ENCODE measurements at regions not wholly inside any gene's neighbourhood (a gene's known extent, or its start where the extent isn't known, plus 50 kb on each side); places are given as distances from the start of the nearest gene placed in this dataset.
"Not testable (repeated sequence)": the region's sequence is repeated elsewhere in the genome, so short reads cannot be mapped to it uniquely, and the experiment has no call there.

DNA sequence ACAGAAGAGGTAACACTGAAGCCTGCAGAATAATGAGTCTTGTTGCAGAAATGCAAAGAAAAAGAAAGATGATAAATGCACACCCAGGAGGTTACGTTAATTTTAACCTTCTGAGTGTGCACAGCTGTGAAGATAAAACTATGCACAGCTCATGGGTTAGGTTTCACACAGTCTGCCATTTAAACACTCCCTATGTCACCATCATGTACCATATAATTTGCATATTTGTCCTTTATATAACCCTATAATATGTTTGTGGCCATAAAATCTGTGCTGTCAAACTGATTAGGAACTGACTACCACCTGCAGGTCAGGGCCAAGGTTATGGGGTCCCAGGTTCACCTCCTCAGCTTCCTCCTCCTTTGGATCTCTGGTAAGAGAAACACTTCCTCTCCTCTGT is 205.5 kb downstream of the RPIA start:
- intact Hi-C loops (cut with DNase I), result no loop called here
- no peak for DNase-seq (ENCODE audit: low spot score)

- no peak for DNase-seq (ENCODE audit: low spot score)
These were observed 206.2 kb downstream of the RPIA start for GRCh38 chr2:88897715-88898114.

GRCh38 chr2:88903749-88904353 is 212.4 kb downstream of the RPIA start:
- no peak for DNase-seq (ENCODE audit: low spot score)
- intact Hi-C loops (cut with DNase I), result no loop called here

More at GRCh38 chr2:88897715-88898114, 206.2 kb downstream of the RPIA start:
- intact Hi-C loops (cut with DNase I), result no loop called here

DNA sequence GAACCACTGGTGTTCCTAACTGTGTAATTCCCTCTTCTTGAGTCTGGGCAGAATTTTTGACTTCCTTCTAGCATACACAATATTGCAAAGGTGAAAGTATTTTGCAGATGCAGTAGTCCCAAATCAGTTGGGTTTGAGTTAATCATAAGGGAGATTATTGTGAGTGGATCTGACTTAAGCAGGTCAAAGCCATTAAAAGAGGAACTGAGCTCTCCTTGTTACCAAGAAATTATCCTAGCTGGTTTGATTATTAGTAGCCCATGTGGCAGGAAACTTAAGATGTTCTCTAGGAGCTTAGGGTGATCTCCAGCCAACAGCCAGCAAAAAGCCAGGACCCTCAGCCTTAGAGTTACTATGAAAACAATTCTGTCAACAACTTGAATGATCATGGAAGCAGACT is 221.8 kb downstream of the RPIA start:
- intact Hi-C loops (cut with DNase I), result no loop called here
- no peak for DNase-seq (ENCODE audit: low spot score)

DNA sequence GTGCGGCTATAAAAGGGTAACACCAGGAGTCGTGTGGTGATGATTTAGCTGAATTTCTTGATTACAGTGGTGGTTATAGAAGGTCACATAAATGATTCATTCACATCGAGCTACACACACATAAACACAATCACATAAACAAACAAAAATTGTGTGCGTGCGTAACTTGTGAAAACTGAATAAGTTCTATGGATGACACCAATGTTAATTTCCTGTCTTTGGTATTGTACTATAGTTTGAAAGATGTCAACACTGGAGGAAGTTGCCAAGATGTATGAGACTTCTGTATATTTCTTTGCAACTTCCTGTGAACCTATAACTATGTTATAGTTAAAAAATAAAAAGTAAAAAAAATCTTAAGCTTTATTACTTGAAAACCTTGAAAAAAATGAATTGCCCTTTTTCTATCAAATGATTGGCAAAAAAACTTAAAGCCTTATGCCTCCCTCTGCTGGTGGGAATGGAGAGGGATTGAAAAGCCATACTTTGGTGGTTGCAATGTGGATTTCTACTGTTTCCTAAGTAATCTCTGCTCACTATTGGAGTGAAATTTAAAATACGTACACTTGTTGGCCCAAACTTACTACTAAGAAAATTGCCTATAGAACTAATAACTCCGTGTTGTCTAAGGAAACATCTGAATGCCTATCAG is 227.7 kb downstream of the RPIA start:
- DNase-seq (ENCODE audit: low spot score), result no peak
- intact Hi-C loops (cut with DNase I), result no loop called here

DNA sequence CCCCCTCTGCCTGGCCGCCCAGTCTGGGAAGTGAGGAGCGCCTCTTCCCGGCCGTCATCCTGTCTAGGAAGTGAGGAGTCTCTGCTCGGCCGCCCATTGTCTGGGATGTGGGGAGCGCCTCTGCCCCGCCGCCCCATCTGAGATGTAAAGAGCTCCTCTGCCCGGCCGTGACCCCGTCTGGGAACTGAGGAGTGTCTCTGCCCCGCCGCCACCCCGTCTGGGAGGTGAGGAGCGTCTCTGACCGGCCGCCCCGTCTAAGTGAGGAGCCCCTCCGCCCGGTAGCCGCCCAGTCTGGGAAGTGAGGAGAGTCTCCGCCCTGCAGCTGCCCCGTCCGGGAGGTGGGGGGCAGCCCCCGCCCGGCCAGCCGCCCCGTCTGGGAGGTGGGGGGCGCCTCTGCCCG is 228.9 kb downstream of the RPIA start:
- DNase-seq (ENCODE audit: low spot score); intact Hi-C loops (cut with DNase I): not testable (repeated sequence)

GRCh38 chr2:88924533-88924932 is 233.1 kb downstream of the RPIA start:
- no peak for DNase-seq (ENCODE audit: low spot score)
- intact Hi-C loops (cut with DNase I), result no loop called here

- intact Hi-C loops (cut with DNase I), result no loop called here
- DNase-seq (ENCODE audit: low spot score), result no peak
These were observed 234.4 kb downstream of the RPIA start for GRCh38 chr2:88925770-88926462.

- no peak for DNase-seq (ENCODE audit: low spot score)
- intact Hi-C loops (cut with DNase I), result no loop called here
These were observed 235.7 kb downstream of the RPIA start for GRCh38 chr2:88927128-88927527.

- no peak for DNase-seq (ENCODE audit: low spot score)
- intact Hi-C loops (cut with DNase I), result no loop called here
These were observed 239.2 kb downstream of the RPIA start for GRCh38 chr2:88930659-88931058.

DNA sequence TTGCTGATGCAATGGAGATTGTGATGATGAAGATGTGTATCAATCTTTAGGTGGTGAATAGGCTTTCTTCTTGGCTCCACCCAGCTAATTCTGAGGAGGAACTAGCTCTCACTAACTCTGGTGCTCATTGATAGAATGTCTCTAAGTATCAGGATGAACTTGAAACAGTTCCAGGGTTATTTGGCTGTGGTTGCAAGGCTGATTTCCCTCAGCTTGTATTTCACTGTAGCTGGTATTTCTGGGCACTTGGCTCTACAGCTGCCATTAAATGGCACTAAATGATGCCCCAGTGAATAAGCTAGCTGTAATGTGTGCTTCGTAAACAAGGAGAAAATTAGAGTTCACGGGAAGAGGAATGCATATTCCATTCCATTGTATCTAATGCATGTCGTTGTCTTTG is 241.2 kb downstream of the RPIA start:
- intact Hi-C loops (cut with DNase I), result no loop called here
- no peak for DNase-seq (ENCODE audit: low spot score)

DNA sequence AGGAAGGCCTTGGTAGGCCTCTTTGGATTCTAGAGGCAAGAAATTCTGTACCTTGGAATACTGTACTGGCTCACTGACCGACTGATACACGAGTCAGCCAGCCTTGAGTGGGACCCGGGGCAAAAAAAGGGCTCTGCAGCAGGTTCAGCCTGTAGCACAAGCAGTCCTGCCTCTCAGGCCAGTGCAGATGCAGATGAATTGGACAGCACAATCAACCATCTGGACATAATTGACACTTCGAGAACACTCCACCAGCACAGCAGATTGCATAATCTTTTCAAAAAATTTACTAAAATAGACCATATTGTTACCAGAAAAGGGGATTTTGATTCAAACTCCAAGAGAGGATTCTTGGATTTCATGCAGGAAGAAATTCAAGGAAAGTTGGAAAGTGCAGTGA is 241.6 kb downstream of the RPIA start:
- intact Hi-C loops (cut with DNase I), result no loop called here
- DNase-seq (ENCODE audit: low spot score), result no peak

- no peak for DNase-seq (ENCODE audit: low spot score)
- intact Hi-C loops (cut with DNase I), result no loop called here
These were observed 242.5 kb downstream of the RPIA start for GRCh38 chr2:88933980-88934379.

- DNase-seq (ENCODE audit: low spot score); intact Hi-C loops (cut with DNase I): not testable (repeated sequence)
These were observed 249.7 kb downstream of the RPIA start for GRCh38 chr2:88941178-88941577.

GRCh38 chr2:88942798-88943197 is 251.3 kb downstream of the RPIA start:
- intact Hi-C loops (cut with DNase I), result no loop called here

GRCh38 chr2:88949336-88949735 is 257.9 kb downstream of the RPIA start:
- no peak for DNase-seq (ENCODE audit: low spot score)
- intact Hi-C loops (cut with DNase I), result no loop called here

More at GRCh38 chr2:88942798-88943197, 251.3 kb downstream of the RPIA start:
- no peak for DNase-seq (ENCODE audit: low spot score)

- intact Hi-C loops (cut with DNase I), result no loop called here
- no peak for DNase-seq (ENCODE audit: low spot score)
These were observed 258.5 kb downstream of the RPIA start for GRCh38 chr2:88950010-88950409.

DNA sequence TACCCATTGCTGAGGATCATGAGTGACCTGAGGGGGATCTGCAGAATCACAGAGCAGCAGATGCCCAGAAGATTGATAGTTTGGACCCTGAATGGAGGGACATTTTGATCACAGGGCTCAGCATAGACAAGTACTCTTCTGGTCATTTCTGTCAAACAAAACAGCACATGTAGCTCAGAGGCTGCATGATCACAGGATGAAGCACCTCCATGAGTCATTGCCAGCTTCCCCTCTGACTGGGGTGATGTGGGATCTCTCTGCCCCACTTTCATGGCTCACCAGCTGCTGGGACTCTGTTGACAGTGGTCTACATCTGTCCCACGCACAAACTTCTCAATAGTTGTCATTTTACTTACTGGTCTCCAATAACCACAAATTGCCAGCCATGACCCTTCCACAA is 264.1 kb downstream of the RPIA start:
- intact Hi-C loops (cut with DNase I), result no loop called here
- DNase-seq (ENCODE audit: low spot score), result no peak

DNA sequence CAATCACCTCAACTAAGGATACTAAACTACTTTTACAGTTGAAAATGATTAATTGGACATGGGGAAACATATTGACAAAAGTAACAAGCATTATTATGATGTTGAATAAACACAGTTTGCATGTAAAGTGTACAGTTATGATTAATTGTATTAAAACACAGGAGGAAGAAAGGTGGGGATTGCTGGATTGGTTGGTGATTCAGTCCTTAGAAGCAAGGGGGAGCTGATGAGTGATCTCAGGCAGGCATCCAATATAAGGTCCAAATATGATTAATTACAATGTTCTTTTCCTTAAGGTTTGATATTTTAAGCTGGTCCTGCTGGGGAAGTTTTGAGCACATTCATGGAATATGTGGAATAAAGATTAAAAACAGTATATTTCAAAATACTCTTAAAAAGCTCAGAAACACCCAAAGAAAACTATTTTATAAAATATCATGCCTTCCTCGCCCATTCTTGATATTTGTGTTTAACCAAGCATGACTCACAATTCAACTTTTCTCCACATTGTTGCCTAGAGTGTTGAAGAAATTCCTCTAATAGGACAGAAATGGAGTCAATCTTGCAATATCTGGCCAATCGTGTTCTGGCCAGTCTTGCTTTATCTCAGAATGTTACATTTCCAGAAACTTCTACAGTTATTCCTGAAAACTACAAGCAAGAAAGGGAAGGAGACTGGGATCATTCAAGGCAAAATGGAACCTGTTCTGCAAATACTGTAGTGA is 268.2 kb downstream of the RPIA start:
- intact Hi-C loops (cut with DNase I), result no loop called here
- DNase-seq (ENCODE audit: low spot score), result no peak

DNA sequence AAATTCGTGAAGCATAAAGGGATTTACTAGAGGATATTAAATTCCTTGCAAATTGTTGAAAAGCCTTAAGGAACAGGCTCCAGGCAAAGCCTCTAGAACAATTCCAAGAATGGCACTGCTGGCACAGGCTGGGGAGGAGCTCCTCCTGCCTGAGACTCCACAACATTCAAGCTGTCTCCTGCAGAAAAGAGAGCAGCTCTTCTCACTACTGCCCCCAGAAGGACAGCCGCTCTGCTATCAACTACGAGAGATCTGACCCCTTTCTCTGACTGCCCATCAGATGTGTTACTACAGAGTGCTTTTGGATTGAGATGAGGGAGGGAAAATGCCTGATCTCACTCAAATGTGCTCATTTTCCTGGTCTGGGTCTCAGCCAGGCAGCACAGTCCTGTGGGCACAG is 269.9 kb downstream of the RPIA start:
- DNase-seq (ENCODE audit: low spot score); intact Hi-C loops (cut with DNase I): not testable (repeated sequence)

Data from posterior vena cava (tissue), 2 donors.